Stromal cell of bone marrow (primary cell): ENCODE measurements at regions not wholly inside any gene's neighbourhood (a gene's known extent, or its start where the extent isn't known, plus 50 kb on each side); places are given as distances from the start of the nearest gene placed in this dataset.
"Not testable (repeated sequence)": the region's sequence is repeated elsewhere in the genome, so short reads cannot be mapped to it uniquely, and the experiment has no call there.

Experiments used
- DNase-seq: peaks from one replicate; pipeline ENCODE4 v3.0.0-alpha.2; 2012; ENCODE audit warnings: low read depth

GRCh38 chr1:177413982-177414596, 243.3 kb downstream of the BRINP2 start:
- DNase-seq, result no peak

GRCh38 chr1:177411381-177411780, 240.6 kb downstream of the BRINP2 start:
- DNase-seq, result no peak

GRCh38 chr1:177410179-177410766, 239.5 kb downstream of the BRINP2 start:
- DNase-seq, result no peak

GRCh38 chr1:177406323-177406722, 235.6 kb downstream of the BRINP2 start:
- DNase-seq, result not testable (repeated sequence)

- DNase-seq, result no peak
Observed at GRCh38 chr1:177392336-177392735, 221.6 kb downstream of the BRINP2 start.

GRCh38 chr1:177385760-177386698, 215.3 kb downstream of the BRINP2 start:
- no peak for DNase-seq

GRCh38 chr1:177384461-177384860, 213.7 kb downstream of the BRINP2 start:
- DNase-seq, result no peak

GRCh38 chr1:177383715-177384114, 213.0 kb downstream of the BRINP2 start:
- no peak for DNase-seq

GRCh38 chr1:177377866-177378265, 207.1 kb downstream of the BRINP2 start:
- no peak for DNase-seq

GRCh38 chr1:177368255-177368654, 197.5 kb downstream of the BRINP2 start:
- no peak for DNase-seq

- DNase-seq, result no peak
Observed at GRCh38 chr1:177366091-177366490, 195.3 kb downstream of the BRINP2 start.

- no peak for DNase-seq
Observed at GRCh38 chr1:177360791-177361190, 190.0 kb downstream of the BRINP2 start.

GRCh38 chr1:177356674-177357435, 186.1 kb downstream of the BRINP2 start:
- DNase-seq, result no peak

GRCh38 chr1:177355575-177355974, 184.8 kb downstream of the BRINP2 start:
- peak; percentile 17 for DNase-seq

- no peak for DNase-seq
Observed at GRCh38 chr1:177354247-177354646, 183.5 kb downstream of the BRINP2 start.

GRCh38 chr1:177351361-177352108, 180.8 kb downstream of the BRINP2 start:
- DNase-seq, result no peak

- no peak for DNase-seq
Observed at GRCh38 chr1:177346790-177347359, 176.1 kb downstream of the BRINP2 start.

- DNase-seq, result no peak
Observed at GRCh38 chr1:177343445-177343844, 172.7 kb downstream of the BRINP2 start.

- DNase-seq, result no peak
Observed at GRCh38 chr1:177341773-177342172, 171.0 kb downstream of the BRINP2 start.

GRCh38 chr1:177340601-177341067, 169.9 kb downstream of the BRINP2 start:
- peak; percentile 20 for DNase-seq

GRCh38 chr1:177338376-177338775, 167.6 kb downstream of the BRINP2 start:
- DNase-seq, result no peak
